Right lobe of liver (tissue), 6 donors: ENCODE measurements at regions not wholly inside any gene's neighbourhood (a gene's known extent, or its start where the extent isn't known, plus 50 kb on each side); places are given as distances from the start of the nearest gene placed in this dataset.

ENCODE experiments used
- ATAC-seq, 4 donors: fragments of 200-7000 bp; cut with Tn5 transposase; one replicate each; pipeline ENCODE4 v1.9.1; 2020; ENCODE audit warnings: mild to moderate bottlenecking in 4 of 4, moderate library complexity in 4 of 4
- DNase-seq, 3 donors: peaks; one replicate each; pipeline ENCODE4 v3.0.0-alpha.2; 2020
- H3K27ac ChIP-seq, 3 donors: fragments of 200-600 bp; one replicate each; pipeline ENCODE4 v1.8.0; 2022
- H3K27me3 ChIP-seq, 2 donors: fragments of 200-600 bp; one replicate each; pipeline ENCODE4 v1.8.0; 2022
- H3K36me3 ChIP-seq, 4 donors: fragments of 200-600 bp; sonication (generic) in 1 of 4; one replicate each; pipeline versions ENCODE4 v1.5.1 to v1.8.0; 2017 to 2022; ENCODE audit warnings: control low read depth in 1 of 4
- H3K4me1 ChIP-seq, 4 donors: fragments of 200-600 bp; sonication (generic) in 1 of 4; one replicate each; pipeline versions ENCODE4 v1.5.1 to v1.8.0; 2017 to 2022; ENCODE audit warnings: control low read depth in 1 of 4
- H3K4me3 ChIP-seq, 3 donors: fragments of 200-600 bp; one replicate each; pipeline ENCODE4 v1.8.0; 2022
- H3K9me3 ChIP-seq, 4 donors: fragments of 200-600 bp; sonication (generic) in 1 of 4; one replicate each; pipeline versions ENCODE4 v1.5.1 to v1.8.0; 2017 to 2022; ENCODE audit warnings: control low read depth in 1 of 4
- POLR2A ChIP-seq: fragments of 450-650 bp; IDR thresholded peaks from one replicate; pipeline ENCODE4 v1.6.1; 2017; ENCODE audit warnings: antibody characterized with exemption, mild to moderate bottlenecking
- WGBS: methylation state at CpG from one replicate; pipeline ENCODE4 v1.1.6; 2018; ENCODE audit warnings: low coverage, low lambda C conversion rate; ENCODE audit not compliant: insufficient coverage; ENCODE audit errors: missing lambda C conversion rate; 5-methylcytosine and 5-hydroxymethylcytosine counted together
- intact Hi-C, 2 donors: fragments of 100-400 bp; cut with DNase I; formaldehyde crosslinking; loops; one replicate each; pipeline versions ENCODE4 v1.11.2 to v1.14.1; 2022
- TF ChIP-seq, protein P1 (sequence below), 4 donors: fragments of 200-600 bp in 3 of 4; fragments of 450-650 bp in 1 of 4; IDR thresholded peaks; one replicate each; pipeline versions ENCODE4 v1.5.1 to v1.8.0; 2016 to 2022; ENCODE audit warnings: antibody characterized with exemption in 4 of 4, mild to moderate bottlenecking in 2 of 4
- donor health status: DM: no; HTN: yes; CAD: no.
- donor health status: DM: no; HTN: no; CAD: no.
- donor health status: DM: no; HTN: no; CAD: no.
- donor health status: DM: no; HTN: yes; CAD: no.
- donor health status: DM: no; HTN: yes; CAD: no.

- intact Hi-C loops = no loop called here
- no peak for ATAC-seq
- H3K27ac ChIP-seq = no peak overlapping the region
- H3K4me1 ChIP-seq = peaks cover 0 to 21% (median 0%) of the 10 kb centered on the region in 4 donors
- no peak for TF ChIP-seq POLR2A
- TF ChIP-seq, protein P1, sequence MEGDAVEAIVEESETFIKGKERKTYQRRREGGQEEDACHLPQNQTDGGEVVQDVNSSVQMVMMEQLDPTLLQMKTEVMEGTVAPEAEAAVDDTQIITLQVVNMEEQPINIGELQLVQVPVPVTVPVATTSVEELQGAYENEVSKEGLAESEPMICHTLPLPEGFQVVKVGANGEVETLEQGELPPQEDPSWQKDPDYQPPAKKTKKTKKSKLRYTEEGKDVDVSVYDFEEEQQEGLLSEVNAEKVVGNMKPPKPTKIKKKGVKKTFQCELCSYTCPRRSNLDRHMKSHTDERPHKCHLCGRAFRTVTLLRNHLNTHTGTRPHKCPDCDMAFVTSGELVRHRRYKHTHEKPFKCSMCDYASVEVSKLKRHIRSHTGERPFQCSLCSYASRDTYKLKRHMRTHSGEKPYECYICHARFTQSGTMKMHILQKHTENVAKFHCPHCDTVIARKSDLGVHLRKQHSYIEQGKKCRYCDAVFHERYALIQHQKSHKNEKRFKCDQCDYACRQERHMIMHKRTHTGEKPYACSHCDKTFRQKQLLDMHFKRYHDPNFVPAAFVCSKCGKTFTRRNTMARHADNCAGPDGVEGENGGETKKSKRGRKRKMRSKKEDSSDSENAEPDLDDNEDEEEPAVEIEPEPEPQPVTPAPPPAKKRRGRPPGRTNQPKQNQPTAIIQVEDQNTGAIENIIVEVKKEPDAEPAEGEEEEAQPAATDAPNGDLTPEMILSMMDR (IDR thresholded peaks at IDR 0.05) = no peak
- H3K9me3 ChIP-seq = no peaks in the 10 kb centered on the region
- no peaks in the 10 kb centered on the region for H3K36me3 ChIP-seq
- DNase-seq = no peak
- H3K27me3 ChIP-seq = no peaks in the 10 kb centered on the region
- WGBS = 57% methylated on average over 6 of the region's 6 CpGs
- H3K4me3 ChIP-seq = no peak overlapping the region
Measured at GRCh38 chr21:16426936-16427335, 697.2 kb downstream of the USP25 start.

DNA sequence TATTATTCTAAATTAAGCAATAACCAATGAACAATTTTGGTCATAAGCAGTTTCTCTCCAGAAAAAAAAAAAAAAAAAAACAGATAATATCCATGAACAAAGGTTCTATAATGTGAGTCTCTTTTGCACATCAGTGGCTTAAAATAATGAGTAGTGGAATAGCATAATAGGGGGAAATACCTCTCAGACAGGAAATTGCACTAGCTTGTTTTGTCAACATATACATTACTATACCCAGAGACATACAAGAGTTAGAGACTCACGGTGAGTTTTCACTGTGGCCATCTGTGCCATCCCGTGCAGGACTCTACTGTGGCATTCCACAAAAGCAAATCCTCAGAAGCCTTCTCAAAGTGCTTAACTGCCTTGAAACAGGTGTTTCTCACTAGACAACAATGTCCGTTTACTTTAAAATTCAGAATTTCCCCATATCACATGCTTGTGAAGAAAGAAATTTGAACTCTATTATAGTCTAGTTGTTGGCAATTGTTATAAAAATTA, 697.9 kb downstream of the USP25 start:
- intact Hi-C loops = no loop called here
- TF ChIP-seq, protein P1 (IDR thresholded peaks at IDR 0.05) = no peak
- TF ChIP-seq POLR2A = no peak
- Histone ChIP-seq H3K9me3 (no peaks in the 10 kb centered on the region), H3K4me3 (no peak overlapping the region), H3K27me3 (no peaks in the 10 kb centered on the region), H3K4me1 (peaks cover 0 to 21% (median 0%) of the 10 kb centered on the region in 4 donors), H3K36me3 (no peaks in the 10 kb centered on the region), H3K27ac (no peak overlapping the region)
- DNase-seq (no peak), ATAC-seq (no peak)
- 76% methylated on average over 3 of the region's 3 CpGs for WGBS

DNA sequence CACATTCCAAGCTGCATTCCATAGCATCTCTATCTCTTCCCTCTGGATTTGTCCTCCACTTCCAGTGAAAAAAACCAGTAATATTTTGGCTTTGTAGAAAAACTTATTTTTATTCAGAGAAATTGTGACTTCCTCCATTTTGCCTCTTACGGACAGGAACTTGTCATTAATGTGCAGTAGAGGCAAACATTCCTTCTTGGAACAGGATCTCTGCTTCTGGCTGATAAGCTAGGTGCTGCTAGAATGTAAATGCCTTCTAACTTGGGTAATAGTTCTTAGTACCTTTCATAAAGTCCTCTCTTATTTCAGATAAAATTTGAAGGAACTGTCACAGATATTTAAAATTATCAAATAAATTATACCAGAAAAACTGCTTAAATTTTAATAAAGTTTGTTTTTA, 707.8 kb downstream of the USP25 start:
- Histone ChIP-seq H3K27ac (no peak overlapping the region), H3K4me3 (no peak overlapping the region), H3K27me3 (no peaks in the 10 kb centered on the region), H3K9me3 (no peaks in the 10 kb centered on the region), H3K4me1 (peaks cover 0 to 19% (median 6%) of the 10 kb centered on the region in 4 donors), H3K36me3 (no peaks in the 10 kb centered on the region)
- DNase-seq (no peak), ATAC-seq (peak in 2 of 4 donors; percentile 28 to 36)
- TF ChIP-seq, protein P1 (IDR thresholded peaks at IDR 0.05) = no peak
- no peak for TF ChIP-seq POLR2A
- intact Hi-C loops = no loop called here
- 60% methylated on average over 1 of the region's 1 CpG for WGBS

GRCh38 chr21:16438761-16439160, 709.0 kb downstream of the USP25 start:
- H3K27ac ChIP-seq = no peak overlapping the region
- no peaks in the 10 kb centered on the region for H3K27me3 ChIP-seq
- no peak for TF ChIP-seq POLR2A
- TF ChIP-seq, protein P1 (IDR thresholded peaks at IDR 0.05) = no peak
- no peaks in the 10 kb centered on the region for H3K9me3 ChIP-seq
- WGBS = 86% methylated on average over 1 of the region's 1 CpG
- no peaks in the 10 kb centered on the region for H3K36me3 ChIP-seq
- H3K4me3 ChIP-seq = no peak overlapping the region
- ATAC-seq = no peak
- no peak for DNase-seq
- H3K4me1 ChIP-seq = peaks cover 0 to 19% (median 6%) of the 10 kb centered on the region in 4 donors
- intact Hi-C loops = no loop called here

- WGBS = 86% methylated on average over 1 of the region's 1 CpG
- Histone ChIP-seq H3K27me3 (no peaks in the 10 kb centered on the region), H3K36me3 (no peaks in the 10 kb centered on the region), H3K27ac (no peak overlapping the region), H3K4me3 (no peak overlapping the region), H3K4me1 (no peaks in the 10 kb centered on the region), H3K9me3 (no peaks in the 10 kb centered on the region)
- no peak for ATAC-seq
- TF ChIP-seq POLR2A = no peak
- TF ChIP-seq, protein P1 (IDR thresholded peaks at IDR 0.05) = no peak
- intact Hi-C loops = no loop called here
- no peak for DNase-seq
Measured at GRCh38 chr21:16441789-16442188, 712.0 kb downstream of the USP25 start.
